Mesothelial cell of epicardium (in vitro differentiated cells): ENCODE measurements at regions not wholly inside any gene's neighbourhood (a gene's known extent, or its start where the extent isn't known, plus 50 kb on each side); places are given as distances from the start of the nearest gene placed in this dataset.

Experiments used
- DNase-seq, 2 experiments: peaks; one replicate each; pipeline ENCODE4 v3.0.0; 2021; ENCODE audit warnings: low spot score in 2 of 2; ENCODE audit not compliant: unreplicated experiment in 2 of 2
- H3K27ac Mint-ChIP-seq: 2 replicates; pipeline ENCODE4 v1.8.0; 2021; ENCODE audit warnings: mixed read lengths
- H3K27me3 Mint-ChIP-seq: 2 replicates; pipeline ENCODE4 v1.8.0; 2021; ENCODE audit warnings: low read depth, mixed read lengths
- H3K36me3 Mint-ChIP-seq: 2 replicates; pipeline ENCODE4 v1.8.0; 2021; ENCODE audit warnings: mixed read lengths
- H3K4me1 Mint-ChIP-seq: 2 replicates; pipeline ENCODE4 v1.8.0; 2021; ENCODE audit warnings: mixed read lengths
- H3K4me3 Mint-ChIP-seq: 2 replicates; pipeline ENCODE4 v1.8.0; 2021; ENCODE audit warnings: mild to moderate bottlenecking, moderate library complexity, mixed read lengths
- H3K9me3 Mint-ChIP-seq: 2 replicates; pipeline ENCODE4 v1.8.0; 2021; ENCODE audit warnings: mixed read lengths
- CTCF ChIP-seq: fragments of 200-600 bp; sonication (generic); IDR thresholded peaks from one replicate; pipeline ENCODE4 v1.5.0; 2021; ENCODE audit warnings: antibody characterized with exemption; ENCODE audit not compliant: unreplicated experiment

- Mint-ChIP-seq H3K4me1 (peaks cover 9% of the 10 kb centered on the region), H3K36me3 (no peaks in the 10 kb centered on the region), H3K9me3 (peaks cover 28% of the 10 kb centered on the region), H3K27me3 (no peaks in the 10 kb centered on the region), H3K4me3 (no peak overlapping the region), H3K27ac (no peak overlapping the region)
- TF ChIP-seq CTCF, result no peak
- no peak for DNase-seq
These were observed 59.3 kb downstream of the ATXN3L start for GRCh38 chrX:13260598-13260997.

GRCh38 chrX:13258725-13259124 lies 61.1 kb downstream of the ATXN3L start:
- H3K9me3 Mint-ChIP-seq, result peaks cover 36% of the 10 kb centered on the region
- H3K36me3 Mint-ChIP-seq, result no peaks in the 10 kb centered on the region
- no peak overlapping the region for H3K4me3 Mint-ChIP-seq
- H3K27me3 Mint-ChIP-seq, result no peaks in the 10 kb centered on the region
- no peak overlapping the region for H3K27ac Mint-ChIP-seq
- H3K4me1 Mint-ChIP-seq, result peaks cover 9% of the 10 kb centered on the region
- TF ChIP-seq CTCF, result no peak
- no peak for DNase-seq

GRCh38 chrX:13258052-13258444 lies 61.8 kb downstream of the ATXN3L start:
- peaks cover 36% of the 10 kb centered on the region for H3K9me3 Mint-ChIP-seq
- no peaks in the 10 kb centered on the region for H3K36me3 Mint-ChIP-seq

GRCh38 chrX:13257223-13258051 lies 62.4 kb downstream of the ATXN3L start:
- no peak overlapping the region for H3K27ac Mint-ChIP-seq
- TF ChIP-seq CTCF, result no peak
- H3K4me3 Mint-ChIP-seq, result no peak overlapping the region
- H3K4me1 Mint-ChIP-seq, result peaks cover 9% of the 10 kb centered on the region
- H3K36me3 Mint-ChIP-seq, result no peaks in the 10 kb centered on the region
- H3K9me3 Mint-ChIP-seq, result peaks cover 37% of the 10 kb centered on the region
- H3K27me3 Mint-ChIP-seq, result no peaks in the 10 kb centered on the region
- no peak for DNase-seq

More at GRCh38 chrX:13258052-13258444, 61.8 kb downstream of the ATXN3L start:
- Mint-ChIP-seq H3K27me3 (no peaks in the 10 kb centered on the region), H3K4me3 (no peak overlapping the region), H3K4me1 (peaks cover 9% of the 10 kb centered on the region), H3K27ac (no peak overlapping the region)
- no peak for DNase-seq
- no peak for TF ChIP-seq CTCF

- Mint-ChIP-seq H3K27me3 (no peaks in the 10 kb centered on the region), H3K9me3 (peaks cover 43% of the 10 kb centered on the region), H3K27ac (no peak overlapping the region), H3K4me1 (peaks cover 8% of the 10 kb centered on the region), H3K4me3 (no peak overlapping the region), H3K36me3 (no peaks in the 10 kb centered on the region)
- no peak for TF ChIP-seq CTCF
- no peak for DNase-seq
These were observed 63.2 kb downstream of the ATXN3L start for GRCh38 chrX:13256603-13257002.
